Astrocyte of the cerebellum (primary cell): ENCODE measurements at regions not wholly inside any gene's neighbourhood (a gene's known extent, or its start where the extent isn't known, plus 50 kb on each side); places are given as distances from the start of the nearest gene placed in this dataset.

ENCODE experiments used
- DNase-seq: peaks from one replicate; pipeline ENCODE4 v3.0.0-alpha.2; 2011; ENCODE audit warnings: low read depth
- H3K4me3 ChIP-seq: 2 replicates; pipeline ENCODE4 v1.5.1; 2011; ENCODE audit warnings: mild to moderate bottlenecking, low read depth, low read length, moderate library complexity
- CTCF ChIP-seq: IDR thresholded peaks from 2 replicates; pipeline ENCODE4 v1.5.1; 2012; ENCODE audit warnings: low read length, low read depth, moderate library complexity, mild to moderate bottlenecking; ENCODE audit errors: missing control alignments
- in situ Hi-C: cut with HindIII; loops from 2 replicates; pipeline ENCODE4 v1.10.0; 2017; ENCODE audit warnings: low sequenced_read_pairs

- no peak for TF ChIP-seq CTCF
- in situ Hi-C loops: no loop called here
- no peak for DNase-seq
- H3K4me3 ChIP-seq: no peak overlapping the region
These were observed 263.5 kb downstream of the THBS2 start for GRCh38 chr6:168990019-168990751.

- in situ Hi-C loops: loop anchor here (10.0 kb wide), 1 partner anchor 555 kb away; no protein-coding TSS in a partner anchor
- no peak for TF ChIP-seq CTCF
- no peak for DNase-seq
- no peak overlapping the region for H3K4me3 ChIP-seq
These were observed 264.2 kb downstream of the THBS2 start for GRCh38 chr6:168989421-168989820.

GRCh38 chr6:168988801-168989200, 264.8 kb downstream of the THBS2 start:
- no peak for TF ChIP-seq CTCF
- in situ Hi-C loops: loop anchor here (10.0 kb wide), 1 partner anchor 556 kb away; no protein-coding TSS in a partner anchor
- no peak for DNase-seq
- no peak overlapping the region for H3K4me3 ChIP-seq

GRCh38 chr6:168988280-168988679, 265.4 kb downstream of the THBS2 start:
- no peak for DNase-seq
- H3K4me3 ChIP-seq: no peak overlapping the region
- in situ Hi-C loops: loop anchor here (10.0 kb wide), 1 partner anchor 557 kb away; no protein-coding TSS in a partner anchor
- no peak for TF ChIP-seq CTCF

GRCh38 chr6:168985705-168986104, 267.9 kb downstream of the THBS2 start:
- no peak overlapping the region for H3K4me3 ChIP-seq
- DNase-seq: no peak
- in situ Hi-C loops: loop anchor here (10.0 kb wide), 1 partner anchor 559 kb away; no protein-coding TSS in a partner anchor
- TF ChIP-seq CTCF: no peak

- in situ Hi-C loops: loop anchor here (10.0 kb wide), 1 partner anchor 561 kb away; no protein-coding TSS in a partner anchor
- no peak for TF ChIP-seq CTCF
- DNase-seq: no peak
- H3K4me3 ChIP-seq: no peak overlapping the region
These were observed 269.7 kb downstream of the THBS2 start for GRCh38 chr6:168983925-168984324.
